Muscle layer of duodenum (tissue), 2 donors: ENCODE measurements at regions not wholly inside any gene's neighbourhood (a gene's known extent, or its start where the extent isn't known, plus 50 kb on each side); places are given as distances from the start of the nearest gene placed in this dataset.

Experiments used
- H3K27ac ChIP-seq: one replicate; pipeline ENCODE4 v1.7.0; 2013; ENCODE audit warnings: mild to moderate bottlenecking, low read length
- H3K27me3 ChIP-seq: one replicate; pipeline ENCODE4 v1.7.0; 2013; ENCODE audit warnings: low read depth, mild to moderate bottlenecking, control low read depth, low read length
- H3K36me3 ChIP-seq, 2 donors: one replicate each; pipeline ENCODE4 v1.7.0; 2013; ENCODE audit warnings: low read length in 2 of 2, control low read depth in 1 of 2, mild to moderate bottlenecking in 1 of 2; ENCODE audit not compliant: insufficient read depth in 2 of 2, control insufficient read depth in 1 of 2
- H3K4me1 ChIP-seq, 2 donors: one replicate each; pipeline ENCODE4 v1.7.0; 2013; ENCODE audit warnings: low read length in 2 of 2, mild to moderate bottlenecking in 2 of 2, control low read depth in 1 of 2, moderate library complexity in 1 of 2; ENCODE audit not compliant: insufficient read depth in 2 of 2, control insufficient read depth in 1 of 2
- H3K4me3 ChIP-seq, 2 donors: one replicate each; pipeline ENCODE4 v1.7.0; 2013; ENCODE audit warnings: low read length in 2 of 2, low read depth in 1 of 2, mild to moderate bottlenecking in 1 of 2
- H3K9me3 ChIP-seq, 2 donors: one replicate each; pipeline ENCODE4 v1.7.0; 2013; ENCODE audit warnings: low read length in 2 of 2, control low read depth in 1 of 2, mild to moderate bottlenecking in 1 of 2; ENCODE audit not compliant: control insufficient read depth in 1 of 2
- donor health status: healthy.

DNA sequence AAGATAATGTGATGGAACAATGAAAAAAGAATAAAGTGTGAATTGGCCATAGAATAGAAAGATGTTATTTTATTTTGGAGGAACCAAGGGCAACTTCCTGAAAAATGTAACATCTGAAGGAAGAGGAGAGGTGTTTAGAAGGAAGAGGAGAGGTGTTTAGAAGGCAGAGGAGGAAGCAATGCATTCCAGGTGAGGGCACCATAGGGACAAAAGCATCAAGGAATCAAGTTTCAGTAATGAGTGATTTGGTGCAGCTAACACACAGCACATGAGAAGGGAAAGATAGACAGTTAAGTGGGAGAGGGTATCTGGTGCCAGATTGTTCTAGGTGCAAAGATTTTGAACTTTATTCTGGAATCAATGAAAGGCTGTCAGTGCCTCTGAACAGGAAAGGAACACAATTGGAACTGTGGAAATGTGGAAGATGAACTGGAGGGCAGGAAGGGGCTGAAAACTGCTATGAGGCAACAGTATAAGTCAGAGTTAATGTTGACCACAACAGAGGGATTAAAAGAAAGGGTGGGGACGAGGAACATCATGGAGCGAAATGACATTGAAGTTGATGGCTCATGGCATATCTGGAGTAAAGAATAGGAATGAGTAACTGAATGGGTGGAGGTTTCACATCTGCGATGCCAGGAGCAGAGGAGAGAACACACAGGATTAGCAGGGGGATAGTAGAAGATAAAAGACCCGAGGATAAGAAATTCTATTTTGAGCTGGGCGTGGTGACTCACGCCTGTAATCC lies 326.6 kb downstream of the LRIG3 start:
- Histone ChIP-seq H3K36me3 (no peaks in the 10 kb centered on the region), H3K27ac (no peak overlapping the region), H3K9me3 (no peaks in the 10 kb centered on the region), H3K4me3 (no peak overlapping the region), H3K27me3 (no peaks in the 10 kb centered on the region), H3K4me1 (no peaks in the 10 kb centered on the region)

- Histone ChIP-seq H3K9me3 (no peaks in the 10 kb centered on the region), H3K4me3 (no peak overlapping the region), H3K27ac (no peak overlapping the region), H3K27me3 (no peaks in the 10 kb centered on the region), H3K36me3 (no peaks in the 10 kb centered on the region), H3K4me1 (no peaks in the 10 kb centered on the region)
These were observed 323.9 kb downstream of the LRIG3 start for GRCh38 chr12:58596381-58596780.

- H3K4me3 ChIP-seq: no peak overlapping the region
- H3K27me3 ChIP-seq: no peaks in the 10 kb centered on the region
- no peaks in the 10 kb centered on the region for H3K9me3 ChIP-seq
- no peak overlapping the region for H3K27ac ChIP-seq
- peaks cover 0 to 3% of the 10 kb centered on the region in 2 donors for H3K4me1 ChIP-seq
- no peaks in the 10 kb centered on the region for H3K36me3 ChIP-seq
These were observed 318.8 kb downstream of the LRIG3 start for GRCh38 chr12:58601529-58601928.

GRCh38 chr12:58602179-58602578 lies 318.1 kb downstream of the LRIG3 start:
- no peak overlapping the region for H3K4me3 ChIP-seq
- no peaks in the 10 kb centered on the region for H3K36me3 ChIP-seq
- no peaks in the 10 kb centered on the region for H3K9me3 ChIP-seq
- H3K27me3 ChIP-seq: no peaks in the 10 kb centered on the region
- no peak overlapping the region for H3K27ac ChIP-seq
- peaks cover 0 to 3% of the 10 kb centered on the region in 2 donors for H3K4me1 ChIP-seq

DNA sequence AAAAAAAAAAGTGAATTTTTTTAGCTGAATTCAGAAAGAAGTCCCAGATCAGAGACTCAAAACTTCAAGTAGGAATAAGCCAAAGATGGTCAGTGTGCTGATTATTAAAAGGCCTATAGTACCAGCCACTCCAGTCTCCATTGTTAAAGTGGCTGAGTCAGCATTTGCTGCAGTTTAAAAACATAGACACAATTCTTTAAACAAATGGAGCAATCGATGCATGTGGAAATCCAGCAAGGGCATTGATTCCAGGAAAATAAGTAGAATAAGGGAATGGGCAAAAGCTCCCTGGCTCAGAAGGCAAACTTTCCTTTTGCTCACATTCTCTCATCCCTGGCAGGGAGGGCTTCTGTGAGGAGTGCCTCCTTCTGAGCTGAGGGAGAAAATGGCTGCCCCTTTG lies 317.6 kb downstream of the LRIG3 start:
- H3K27ac ChIP-seq: no peak overlapping the region
- H3K9me3 ChIP-seq: no peaks in the 10 kb centered on the region
- H3K4me3 ChIP-seq: no peak overlapping the region
- no peaks in the 10 kb centered on the region for H3K27me3 ChIP-seq
- peaks cover 0 to 3% of the 10 kb centered on the region in 2 donors for H3K4me1 ChIP-seq
- no peaks in the 10 kb centered on the region for H3K36me3 ChIP-seq

DNA sequence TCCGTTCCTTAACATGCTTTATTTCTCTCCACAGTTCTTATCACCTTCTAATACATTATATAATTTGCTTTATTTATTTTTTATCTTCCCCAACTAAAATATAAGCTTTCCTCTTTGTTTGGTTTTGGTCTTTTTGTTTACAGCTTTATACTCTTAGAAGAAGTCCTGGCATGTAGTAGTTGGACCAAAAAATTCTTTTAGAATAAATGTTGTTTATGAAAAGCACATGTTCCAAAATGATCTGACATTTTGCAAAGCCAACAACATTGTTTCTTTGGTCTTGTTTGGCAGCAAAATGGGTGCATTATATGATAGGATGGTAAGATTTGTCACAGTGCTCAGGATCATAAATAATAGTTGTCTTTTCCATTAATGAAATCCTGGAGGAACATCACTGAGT lies 312.5 kb downstream of the LRIG3 start:
- H3K4me1 ChIP-seq: no peaks in the 10 kb centered on the region
- no peaks in the 10 kb centered on the region for H3K36me3 ChIP-seq
- no peaks in the 10 kb centered on the region for H3K9me3 ChIP-seq
- H3K27ac ChIP-seq: no peak overlapping the region
- no peaks in the 10 kb centered on the region for H3K27me3 ChIP-seq
- no peak overlapping the region for H3K4me3 ChIP-seq

DNA sequence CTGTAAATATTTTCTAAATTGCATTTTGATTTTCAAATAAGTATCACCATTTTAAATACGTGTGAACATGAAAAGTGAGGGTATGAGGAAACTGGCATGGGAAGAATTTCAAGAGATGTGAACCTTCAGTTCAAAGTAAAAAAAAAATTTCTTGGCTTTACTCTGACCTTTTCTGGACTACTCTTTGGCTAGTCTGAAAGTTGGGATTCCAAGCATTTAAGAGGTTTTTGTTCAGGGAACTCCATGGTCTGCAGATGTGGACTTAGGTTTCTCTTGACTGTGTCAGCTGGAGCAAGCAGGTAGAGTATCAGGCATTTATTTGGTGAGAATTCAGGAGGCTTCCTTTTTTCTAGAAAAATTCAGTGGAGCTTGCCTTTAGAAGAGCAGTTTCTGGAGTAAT lies 311.6 kb downstream of the LRIG3 start:
- Histone ChIP-seq H3K27me3 (no peaks in the 10 kb centered on the region), H3K27ac (no peak overlapping the region), H3K9me3 (no peaks in the 10 kb centered on the region), H3K4me1 (no peaks in the 10 kb centered on the region), H3K4me3 (no peak overlapping the region), H3K36me3 (no peaks in the 10 kb centered on the region)

GRCh38 chr12:58615047-58615446 lies 305.3 kb downstream of the LRIG3 start:
- H3K4me1 ChIP-seq: no peaks in the 10 kb centered on the region
- no peaks in the 10 kb centered on the region for H3K27me3 ChIP-seq
- H3K36me3 ChIP-seq: no peaks in the 10 kb centered on the region
- H3K27ac ChIP-seq: no peak overlapping the region
- no peaks in the 10 kb centered on the region for H3K9me3 ChIP-seq
- no peak overlapping the region for H3K4me3 ChIP-seq

DNA sequence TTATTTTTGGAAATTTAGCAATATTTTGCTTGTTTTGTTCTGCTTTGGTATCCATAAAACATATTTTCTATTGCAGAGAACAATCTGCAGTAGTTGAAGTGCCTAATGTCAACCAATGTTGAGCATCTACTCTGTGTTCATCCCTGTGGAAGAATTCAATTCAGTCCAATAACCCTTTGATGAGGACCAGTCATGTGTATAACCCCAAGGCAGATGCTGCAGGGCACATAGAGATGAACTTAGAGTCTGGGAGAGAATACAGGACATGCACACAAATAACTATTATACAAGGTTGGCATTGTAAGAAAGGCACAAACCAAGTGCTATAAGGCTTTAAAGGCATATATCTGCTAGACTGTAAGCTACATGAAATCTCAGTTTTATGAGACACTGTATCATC lies 304.7 kb downstream of the LRIG3 start:
- Histone ChIP-seq H3K36me3 (no peaks in the 10 kb centered on the region), H3K4me3 (no peak overlapping the region), H3K27me3 (no peaks in the 10 kb centered on the region)

GRCh38 chr12:58616618-58617017 lies 303.7 kb downstream of the LRIG3 start:
- Histone ChIP-seq H3K4me3 (no peak overlapping the region), H3K4me1 (no peaks in the 10 kb centered on the region), H3K9me3 (no peaks in the 10 kb centered on the region), H3K36me3 (no peaks in the 10 kb centered on the region), H3K27ac (no peak overlapping the region), H3K27me3 (no peaks in the 10 kb centered on the region)

More for the DNA sequence above, 304.7 kb downstream of the LRIG3 start:
- H3K27ac ChIP-seq: no peak overlapping the region
- H3K9me3 ChIP-seq: no peaks in the 10 kb centered on the region
- H3K4me1 ChIP-seq: no peaks in the 10 kb centered on the region

GRCh38 chr12:58621126-58621525 lies 299.2 kb downstream of the LRIG3 start:
- Histone ChIP-seq H3K9me3 (no peaks in the 10 kb centered on the region), H3K4me3 (no peak overlapping the region), H3K27me3 (no peaks in the 10 kb centered on the region), H3K27ac (no peak overlapping the region), H3K36me3 (no peaks in the 10 kb centered on the region), H3K4me1 (no peaks in the 10 kb centered on the region)

DNA sequence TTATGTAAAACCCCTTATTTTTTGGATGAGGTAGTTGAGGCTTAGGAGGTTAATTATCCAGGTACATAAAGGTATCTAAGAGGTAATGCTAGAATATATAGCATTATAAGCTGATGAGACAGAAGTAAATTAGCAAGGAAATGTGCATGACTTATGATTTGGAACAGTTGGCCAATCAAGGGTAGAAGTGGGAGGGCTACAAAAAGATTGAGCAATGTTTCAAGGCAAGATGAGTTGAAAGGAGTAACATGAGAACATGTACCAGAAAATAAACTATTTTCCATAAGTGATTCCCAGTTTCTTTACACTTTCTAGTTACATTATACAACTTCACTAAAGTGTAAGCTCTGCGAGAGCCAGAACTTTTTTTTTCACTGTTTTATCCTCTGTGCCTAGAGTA lies 290.9 kb downstream of the LRIG3 start:
- no peak overlapping the region for H3K4me3 ChIP-seq
- H3K27ac ChIP-seq: no peak overlapping the region
- peaks cover 0 to 8% of the 10 kb centered on the region in 2 donors for H3K9me3 ChIP-seq

More for the DNA sequence above, 290.9 kb downstream of the LRIG3 start:
- no peaks in the 10 kb centered on the region for H3K27me3 ChIP-seq
- H3K36me3 ChIP-seq: no peaks in the 10 kb centered on the region
- H3K4me1 ChIP-seq: no peaks in the 10 kb centered on the region
